HG03439 (cell line): ENCODE measurements at regions not wholly inside any gene's neighbourhood (a gene's known extent, or its start where the extent isn't known, plus 50 kb on each side); places are given as distances from the start of the nearest gene placed in this dataset.

Experiments used
- ATAC-seq: cut with Tn5 transposase; IDR thresholded peaks from one replicate; pipeline ENCODE4 v1.9.1; 2021; ENCODE audit warnings: mild to moderate bottlenecking, moderate library complexity; ENCODE audit not compliant: unreplicated experiment

DNA sequence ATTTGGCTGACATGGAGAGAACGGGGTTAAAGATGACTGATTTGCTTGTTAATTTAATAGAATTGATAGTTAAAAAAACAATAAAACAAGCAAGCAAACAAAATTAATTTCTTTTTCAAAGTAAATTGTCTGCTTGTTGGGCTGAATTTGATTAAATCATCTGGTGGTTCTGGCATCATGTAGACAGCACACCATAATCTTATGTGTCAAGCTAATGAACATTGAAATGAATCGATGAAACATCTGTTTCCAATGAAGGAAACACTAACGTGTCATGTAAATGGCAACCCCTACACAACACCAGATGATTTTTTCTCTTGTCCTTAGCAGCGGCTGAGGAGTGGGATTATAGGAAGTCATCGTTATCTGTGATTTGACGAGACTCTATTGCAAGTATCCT, 399.6 kb upstream of the RAG2 start:
- ATAC-seq = no peak

DNA sequence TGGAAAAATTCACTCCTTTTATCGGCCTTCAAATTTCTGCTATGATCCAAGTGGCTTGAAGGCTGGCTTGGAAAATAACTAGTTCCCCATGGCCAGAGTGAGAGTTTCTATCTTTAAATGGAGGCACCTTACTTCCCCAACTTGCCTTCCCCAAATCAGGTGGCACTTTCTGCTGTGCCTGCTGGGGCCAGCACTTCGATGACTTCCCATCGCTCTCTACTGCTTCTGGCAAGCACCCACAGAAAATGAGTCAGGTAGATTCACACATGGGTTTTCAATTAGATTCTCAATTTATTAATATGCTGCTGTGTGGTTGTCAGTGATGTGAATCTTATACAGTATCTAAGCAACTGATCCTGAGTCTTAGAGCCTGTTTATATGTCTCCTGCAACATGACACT, 398.8 kb upstream of the RAG2 start:
- no peak for ATAC-seq

DNA sequence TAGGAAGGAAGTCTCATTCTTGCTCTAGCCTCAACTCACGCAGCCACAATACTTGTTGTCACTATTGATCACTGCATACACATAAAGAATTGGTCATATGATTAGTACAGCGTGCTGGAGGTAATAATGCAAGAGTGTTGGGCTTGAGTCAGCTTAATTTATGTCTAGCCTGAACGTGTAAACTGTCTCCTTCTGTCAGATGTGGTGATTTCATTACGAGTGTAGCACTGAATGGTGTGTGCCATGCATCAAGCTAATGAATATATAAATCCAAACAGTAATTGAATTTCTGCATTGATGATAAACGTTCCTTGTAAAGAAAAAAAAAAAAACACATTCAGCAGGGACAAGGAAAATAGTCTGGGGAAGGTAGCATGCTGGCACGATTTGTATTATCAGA, 396.2 kb upstream of the RAG2 start:
- no peak for ATAC-seq

DNA sequence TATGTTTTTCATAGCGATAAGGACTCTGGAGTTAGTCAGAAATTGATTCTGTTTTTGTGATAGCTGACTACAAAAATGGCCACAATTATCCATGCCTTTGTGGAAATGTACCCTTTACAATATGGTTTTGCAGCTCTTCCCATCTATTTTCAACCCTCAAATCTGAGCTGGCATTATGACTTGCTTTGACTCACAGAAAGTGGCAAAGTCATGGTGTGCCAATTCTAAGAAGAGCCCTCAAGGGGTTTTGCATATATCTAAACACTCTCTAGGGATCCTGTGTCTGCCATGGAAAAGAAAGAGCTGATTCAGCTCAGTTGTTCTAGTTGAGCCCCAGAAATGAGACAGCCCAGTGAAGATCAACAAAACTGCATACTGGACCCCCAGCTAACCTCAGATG, 390.5 kb upstream of the RAG2 start:
- no peak for ATAC-seq

DNA sequence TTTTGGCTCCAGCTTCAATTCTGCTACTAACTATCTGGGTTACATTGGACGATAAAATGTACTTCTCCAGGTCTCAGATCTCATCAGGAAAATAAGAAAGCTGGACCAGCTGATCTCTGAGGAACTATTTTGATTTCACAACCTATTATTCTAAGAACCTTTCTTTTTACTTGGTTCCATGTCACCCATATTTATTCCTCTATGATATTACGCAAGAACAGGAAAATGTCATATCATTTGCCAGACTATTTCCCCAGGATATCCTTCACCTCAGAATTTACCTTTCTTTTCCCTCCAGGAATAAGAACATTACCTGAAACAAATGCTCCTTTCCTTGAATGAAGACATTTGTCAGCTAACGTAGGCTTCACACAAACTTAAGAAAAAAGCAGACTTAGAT, 387.5 kb upstream of the RAG2 start:
- no peak for ATAC-seq

DNA sequence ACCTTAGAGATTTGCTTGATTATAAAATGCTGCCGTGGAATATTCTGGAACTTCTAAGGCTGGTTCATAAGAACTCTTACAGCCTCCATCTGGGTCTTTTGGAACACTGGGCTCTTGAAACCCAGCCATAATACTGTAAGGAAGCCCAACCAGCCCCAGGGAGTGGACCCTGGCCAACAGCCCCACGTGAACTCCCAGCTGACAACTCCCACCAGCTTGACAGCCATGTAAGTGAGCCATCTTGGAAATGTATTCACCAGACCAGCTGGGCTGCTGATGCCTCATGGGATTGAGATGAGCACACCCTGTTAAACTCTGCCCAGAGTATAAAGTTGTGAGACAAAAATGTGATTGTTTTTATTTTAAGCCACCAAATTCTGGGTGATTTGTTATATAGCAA, 378.7 kb upstream of the RAG2 start:
- ATAC-seq = no peak

DNA sequence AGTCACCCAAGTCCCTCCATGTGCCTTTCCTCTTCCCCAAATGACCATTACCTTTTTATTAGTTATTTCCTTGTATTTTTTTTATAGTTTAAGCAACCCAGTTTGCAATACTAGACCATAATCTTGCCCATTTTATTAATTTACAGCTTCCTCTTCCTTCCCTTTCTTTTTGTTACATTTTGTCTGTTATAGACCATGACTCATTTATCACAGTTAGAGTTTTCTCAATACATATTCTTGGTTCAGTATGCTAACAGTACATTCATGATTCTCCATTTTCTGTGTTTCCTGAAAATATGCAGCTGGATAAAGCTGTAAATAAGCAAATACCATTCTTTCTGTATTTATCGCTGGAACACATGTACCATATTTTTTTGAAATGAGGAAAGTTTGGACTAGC, 376.7 kb upstream of the RAG2 start:
- ATAC-seq = no peak

DNA sequence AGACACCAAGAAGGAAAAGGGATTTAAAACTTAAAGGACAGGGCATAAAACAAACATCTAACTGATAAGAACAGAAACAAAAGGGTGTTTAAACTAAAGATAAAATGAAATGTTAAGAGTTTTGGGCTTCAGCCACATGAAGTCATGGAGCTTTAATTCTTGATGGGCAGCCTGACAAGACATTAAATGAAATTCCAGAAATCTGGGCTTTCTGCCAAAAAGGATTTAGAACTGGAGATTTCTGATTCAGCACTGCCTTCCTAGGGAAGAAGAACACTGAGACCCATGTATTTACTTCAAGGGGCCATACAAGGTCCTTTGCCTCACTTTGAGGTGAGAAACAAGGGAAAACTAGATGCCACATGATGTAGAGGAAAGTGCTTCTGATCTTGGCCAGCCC, 355.9 kb upstream of the RAG2 start:
- ATAC-seq = no peak

DNA sequence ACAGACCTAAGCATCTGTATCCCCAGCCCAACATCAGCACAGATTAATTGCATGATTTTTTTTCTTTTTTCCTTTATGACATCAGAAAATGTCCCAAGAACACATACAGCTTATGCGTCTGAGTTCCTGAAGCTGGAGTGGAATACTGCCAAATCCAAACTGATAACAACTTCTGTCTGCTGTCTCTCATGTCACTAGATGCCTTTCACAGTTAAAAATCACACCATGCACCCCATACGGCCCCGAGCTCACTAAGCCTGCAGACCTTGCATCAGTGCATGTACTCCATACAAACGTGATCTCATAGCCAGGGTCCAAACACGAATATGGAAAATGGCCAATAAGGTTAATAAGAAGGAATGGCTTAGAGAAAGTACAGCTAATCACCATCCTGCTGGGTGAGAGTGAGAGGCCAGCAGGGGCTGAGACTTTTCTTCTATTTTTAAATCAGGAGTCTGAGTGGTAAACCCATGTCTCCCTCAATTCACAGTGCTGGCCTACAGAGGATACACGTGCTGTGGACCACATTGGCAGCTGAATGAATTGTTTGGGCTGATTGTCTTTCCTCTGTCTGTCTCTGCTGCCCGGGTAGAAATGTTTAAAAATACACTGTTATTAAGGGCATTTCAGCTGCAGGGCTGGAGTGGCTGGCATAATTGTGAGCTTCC, 350.6 kb upstream of the RAG2 start:
- no peak for ATAC-seq

DNA sequence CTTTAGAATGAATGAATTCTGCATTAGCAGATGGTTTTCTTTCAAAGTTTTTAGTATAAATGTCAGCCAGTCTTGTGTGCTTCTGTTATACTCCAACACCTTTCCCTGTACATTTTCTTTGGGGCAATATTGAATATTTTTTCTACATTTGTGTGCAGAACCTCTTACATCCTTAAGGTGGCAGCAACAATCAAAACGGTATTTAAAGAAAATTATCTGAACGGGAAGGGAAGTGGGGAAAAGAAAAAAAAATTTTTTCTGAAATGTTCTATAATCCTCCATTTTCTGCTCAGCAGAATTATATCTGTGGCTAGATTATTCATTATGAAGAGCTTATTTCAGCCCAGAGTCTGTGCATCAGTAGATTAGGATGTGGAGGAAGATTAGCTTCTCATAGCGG, 347.3 kb upstream of the RAG2 start:
- ATAC-seq = no peak

DNA sequence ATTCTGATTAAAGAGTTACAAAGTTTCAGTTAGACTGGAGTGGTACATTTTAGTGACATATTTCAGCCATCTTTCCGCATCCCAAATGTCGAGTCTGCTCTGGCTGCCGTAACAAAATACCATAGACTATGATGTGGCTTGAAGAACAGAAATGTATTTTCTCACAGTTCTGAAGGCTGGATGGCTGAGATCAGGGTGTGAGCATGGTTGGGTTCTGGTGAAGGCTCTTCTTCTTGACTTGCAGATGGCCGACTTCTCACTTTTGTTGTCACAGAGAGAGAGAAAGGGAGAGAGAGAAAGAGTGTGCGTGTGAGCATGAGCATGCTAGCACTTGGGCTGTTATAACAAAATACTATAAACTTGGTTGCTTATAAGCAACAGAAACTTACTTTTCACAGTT, 335.4 kb upstream of the RAG2 start:
- no peak for ATAC-seq

DNA sequence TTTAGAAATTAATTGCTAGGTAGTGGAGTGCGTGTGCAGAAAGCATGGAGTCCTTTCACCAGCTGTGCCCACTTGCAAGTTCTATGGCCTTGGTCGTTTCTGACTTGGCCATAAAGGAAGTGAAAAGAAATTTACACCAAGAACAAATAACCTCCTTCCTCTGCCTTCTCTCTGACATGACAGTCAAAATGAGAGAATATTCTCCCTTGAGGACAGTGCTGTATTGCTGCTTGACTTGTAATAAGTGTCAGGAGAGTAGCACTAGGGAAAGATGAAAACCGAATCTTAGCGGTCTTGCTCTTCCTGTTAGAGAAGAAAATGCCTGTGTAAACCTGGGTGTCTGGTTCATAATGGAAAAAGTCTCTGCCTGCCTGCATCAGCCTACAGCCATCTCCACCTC, 333.1 kb upstream of the RAG2 start:
- no peak for ATAC-seq

DNA sequence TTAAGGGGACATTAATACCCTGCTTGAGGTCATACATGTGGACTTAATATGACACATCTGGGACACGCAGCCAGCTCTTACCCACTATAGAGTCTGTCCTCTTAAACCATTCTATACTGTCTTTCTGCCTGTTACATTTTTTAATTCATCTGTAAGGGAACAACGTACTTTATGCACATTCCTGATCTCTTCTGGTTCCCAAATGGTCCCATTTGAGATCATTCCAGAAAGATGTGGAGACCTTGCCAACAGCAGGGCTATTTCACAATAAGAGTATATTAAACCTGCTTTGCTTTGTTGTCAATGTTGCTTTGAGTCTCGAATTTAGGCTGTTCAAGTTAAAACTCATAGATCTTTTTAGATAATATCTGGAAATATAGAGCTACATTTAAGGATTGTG, 332.2 kb upstream of the RAG2 start:
- ATAC-seq = no peak

DNA sequence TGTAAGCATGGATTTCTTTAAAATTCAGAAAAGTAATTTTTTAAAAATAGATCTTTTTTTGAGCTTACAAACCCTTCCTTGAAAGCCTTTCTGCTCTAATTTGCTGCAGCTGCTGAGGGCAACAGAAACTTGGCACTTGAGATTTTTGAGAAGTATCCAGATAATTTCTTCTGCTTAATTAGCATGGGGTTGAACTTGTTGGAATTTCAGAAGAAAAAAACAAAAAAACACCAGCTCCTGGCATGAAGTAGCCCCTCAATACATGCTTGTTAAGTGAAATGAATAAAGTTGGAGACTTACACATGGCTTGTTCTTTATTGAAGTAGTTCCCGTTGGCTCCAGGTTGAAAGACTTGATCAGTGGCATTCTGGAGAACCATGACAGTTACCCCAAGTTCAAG, 331.4 kb upstream of the RAG2 start:
- no peak for ATAC-seq

DNA sequence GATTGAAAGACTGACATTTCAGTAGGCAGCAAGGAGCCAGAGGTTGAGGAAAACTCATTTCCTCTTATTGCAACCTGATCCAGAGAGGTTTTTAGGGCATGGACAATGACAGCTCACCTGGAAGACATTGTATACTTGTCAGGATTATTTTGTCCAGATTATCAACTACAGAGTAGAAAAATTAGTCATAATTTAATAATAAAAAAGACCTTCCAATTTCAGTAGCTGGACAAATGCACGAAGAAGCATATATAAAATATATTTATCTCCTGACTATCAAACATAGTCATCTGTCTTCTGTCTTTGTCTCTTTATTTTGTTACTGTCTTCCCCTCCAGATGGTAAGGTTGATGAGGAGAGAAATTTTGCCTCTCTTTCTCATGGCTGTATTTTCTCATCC, 330.6 kb upstream of the RAG2 start:
- ATAC-seq = no peak

DNA sequence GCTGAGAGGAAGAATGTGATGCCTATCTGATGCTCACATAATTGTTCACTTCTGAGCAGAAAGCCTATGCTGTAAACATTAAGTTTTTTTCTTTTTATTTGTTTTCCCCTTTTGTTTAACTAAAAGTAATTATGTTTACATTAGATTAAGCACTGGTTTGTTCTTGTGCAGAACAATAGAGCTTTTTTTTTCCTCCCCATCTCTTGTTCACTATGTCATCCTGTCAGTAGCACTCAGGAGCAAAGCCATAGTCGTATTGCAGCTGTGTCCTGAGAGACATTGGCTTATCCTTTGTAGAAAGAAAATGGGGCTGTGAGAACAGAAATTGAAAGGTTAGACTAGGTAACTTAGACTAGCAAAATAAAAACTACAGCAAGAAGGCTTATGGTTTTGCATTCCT, 301.8 kb upstream of the RAG2 start:
- no peak for ATAC-seq

DNA sequence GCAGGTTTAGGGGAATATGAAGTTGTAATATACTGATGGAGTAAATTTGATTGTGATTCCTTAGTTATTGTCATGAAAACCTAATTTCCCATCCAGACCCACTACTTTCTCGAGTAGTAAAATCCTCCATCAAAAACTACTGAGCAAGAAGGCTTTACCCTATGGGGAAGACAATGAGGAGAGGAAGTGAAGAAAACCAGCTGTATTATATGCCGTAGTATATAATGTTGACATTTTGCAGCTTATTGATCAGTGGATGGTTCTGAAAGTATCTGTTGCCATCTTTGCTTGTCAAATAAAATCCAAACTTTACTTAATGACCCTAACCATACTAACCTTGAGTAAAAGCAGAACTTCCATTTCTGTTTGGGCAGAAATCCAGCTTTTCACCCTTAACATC, 292.8 kb upstream of the RAG2 start:
- no peak for ATAC-seq

DNA sequence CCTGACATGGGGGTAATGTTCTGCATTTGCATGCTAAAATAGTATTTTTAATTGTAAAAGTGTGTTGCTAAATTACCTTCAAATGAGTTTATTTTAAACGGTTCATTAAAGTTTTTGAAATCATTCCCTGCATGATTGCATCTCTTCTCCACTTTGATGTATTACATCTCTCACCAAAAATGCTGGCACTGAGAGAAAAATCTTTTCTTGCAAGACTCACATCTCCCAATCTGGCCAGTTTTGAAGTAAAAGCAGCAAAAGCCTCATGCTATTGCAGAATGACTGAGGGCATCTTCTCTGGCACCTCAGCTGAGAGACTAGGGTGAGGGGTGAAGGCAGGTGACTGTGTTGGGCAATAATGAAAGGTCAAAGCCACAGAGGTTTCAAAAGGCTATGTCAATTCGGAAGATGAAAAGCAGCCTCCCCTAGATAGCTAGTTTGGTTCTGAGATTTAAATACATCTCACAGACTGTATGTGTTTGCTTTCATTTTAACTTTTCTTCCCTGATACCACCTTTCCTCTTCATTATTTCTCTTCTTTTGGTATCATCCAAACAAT, 292.2 kb upstream of the RAG2 start:
- ATAC-seq = no peak

DNA sequence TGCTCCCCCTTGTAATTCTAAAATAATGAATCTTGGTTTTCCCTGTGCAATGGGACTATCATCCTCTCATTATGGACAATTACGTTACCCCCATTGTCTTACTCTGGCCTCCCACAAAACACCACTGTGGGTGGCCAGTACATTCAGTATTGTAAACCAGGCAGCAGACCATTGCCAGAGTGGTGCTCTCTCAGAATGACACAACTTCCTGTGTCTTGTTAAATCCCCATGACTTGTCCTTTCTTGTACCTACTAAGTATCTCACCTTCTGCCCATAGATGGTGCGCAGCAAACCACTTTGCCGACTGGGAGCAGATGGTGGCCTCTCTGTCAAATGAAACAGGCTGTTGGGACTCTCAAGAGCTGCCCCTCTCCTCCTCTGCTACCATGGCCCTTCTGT, 287.1 kb upstream of the RAG2 start:
- ATAC-seq = no peak

DNA sequence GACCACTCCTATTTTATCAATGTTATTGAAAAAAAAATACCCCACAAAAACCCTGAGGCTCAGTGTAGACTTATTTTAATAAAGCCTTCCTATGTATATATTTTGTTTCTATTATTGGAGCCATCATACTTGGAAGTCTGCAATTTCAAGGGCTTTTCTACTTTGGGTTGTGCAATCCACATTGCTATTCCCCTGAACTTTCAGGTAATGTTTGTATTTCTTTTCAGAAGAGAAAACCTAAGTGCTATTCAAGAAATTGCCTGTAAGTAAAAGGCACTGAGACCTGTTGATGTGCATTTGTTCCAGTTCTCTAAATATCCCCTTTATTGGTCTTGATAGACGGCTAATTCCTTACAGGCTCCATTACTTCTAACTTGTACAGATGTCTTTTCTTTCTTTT, 280.7 kb upstream of the RAG2 start:
- no peak for ATAC-seq

DNA sequence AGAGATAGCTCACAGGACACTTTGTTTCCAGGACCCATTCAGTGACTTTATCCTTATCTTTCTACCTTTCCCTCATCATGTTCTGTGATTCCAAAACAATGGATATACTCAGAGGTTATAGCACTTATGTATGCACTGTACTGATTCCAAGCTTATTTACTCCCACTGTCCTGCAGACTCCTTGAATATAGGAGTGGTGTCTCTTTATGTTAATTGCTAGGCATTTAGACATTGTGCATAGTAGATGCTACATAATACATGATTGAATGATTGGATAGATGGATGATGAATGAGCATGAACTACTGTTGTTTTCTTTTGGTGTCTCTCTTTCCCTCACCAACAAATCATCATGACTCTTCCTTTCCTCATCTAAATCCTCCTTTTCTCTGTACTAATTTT, 279.1 kb upstream of the RAG2 start:
- ATAC-seq = no peak

DNA sequence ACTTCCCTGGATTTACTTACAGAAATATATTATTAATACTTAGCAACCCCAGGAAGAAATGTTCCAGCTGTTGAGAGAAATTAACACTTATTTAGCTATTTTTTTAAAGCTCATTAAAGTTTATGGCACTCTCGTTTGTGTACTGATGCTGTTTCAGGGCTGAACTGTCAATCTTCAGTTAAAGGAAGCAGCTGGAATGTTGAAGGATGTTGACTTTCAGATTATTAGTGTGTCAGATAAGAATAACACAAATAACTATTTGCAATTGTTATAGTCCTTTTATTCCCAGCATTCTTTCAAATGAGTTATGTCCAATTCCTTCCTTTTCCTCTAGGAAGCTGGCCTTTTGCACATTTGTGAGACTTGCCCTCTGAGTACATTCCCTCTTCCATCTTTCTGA, 278.2 kb upstream of the RAG2 start:
- no peak for ATAC-seq

DNA sequence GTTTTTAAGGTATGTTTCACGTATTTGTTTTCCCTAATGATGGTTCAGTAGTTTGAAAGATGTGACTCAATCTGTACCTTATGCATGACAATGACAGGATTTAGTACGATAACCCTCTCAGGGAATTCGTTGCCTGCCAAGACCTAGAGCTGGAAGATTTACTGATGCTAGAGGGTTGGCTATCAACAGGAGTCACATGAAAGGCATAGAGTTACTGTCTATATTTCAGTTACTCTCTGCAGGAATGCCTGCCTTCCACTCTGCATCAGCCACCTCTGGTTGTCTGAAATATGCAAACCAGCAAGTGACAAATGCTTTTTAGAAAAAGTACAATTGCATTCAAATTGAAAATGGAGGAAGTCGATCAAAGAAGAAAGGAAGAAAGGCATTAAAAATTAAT, 276.3 kb upstream of the RAG2 start:
- ATAC-seq = no peak
